ENCODE measurements at regions not wholly inside any gene's neighbourhood (a gene's known extent, or its start where the extent isn't known, plus 50 kb on each side); places are given as distances from the start of the nearest gene placed in this dataset.

- TF ChIP-seq ZNF792 (tag by site-specific recombination; IDR thresholded peaks at IDR 0.05), result no peak
- TF ChIP-seq ZNF280D (tag by site-specific recombination; IDR thresholded peaks at IDR 0.05), result no peak
- no peak for TF ChIP-seq ZNF211 (tag by site-specific recombination; IDR thresholded peaks at IDR 0.05; ENCODE audit: low read depth)
- TF ChIP-seq MYNN (tag by site-specific recombination; IDR thresholded peaks at IDR 0.05; ENCODE audit: borderline replicate concordance), result no peak
- no peak for TF ChIP-seq ZNF274 (IDR thresholded peaks at IDR 0.05; ENCODE audit: low read length)
- TF ChIP-seq ZNF274 (tag by site-specific recombination; IDR thresholded peaks at IDR 0.05; ENCODE audit: borderline replicate concordance), result no peak
- TF ChIP-seq ZFP41 (tag by site-specific recombination; IDR thresholded peaks at IDR 0.05; ENCODE audit: borderline replicate concordance), result no peak
- no peak for TF ChIP-seq CTCF (tag by site-specific recombination; IDR thresholded peaks at IDR 0.05)
- TF ChIP-seq REST (tag by site-specific recombination; IDR thresholded peaks at IDR 0.05), result no peak
- TF ChIP-seq ZNF133 (tag by site-specific recombination; IDR thresholded peaks at IDR 0.05), result no peak
- no peak for TF ChIP-seq ZNF776 (tag by site-specific recombination; IDR thresholded peaks at IDR 0.05; ENCODE audit: borderline replicate concordance)
- TF ChIP-seq YY1 (tag by site-specific recombination; IDR thresholded peaks at IDR 0.05), result no peak
These were observed 65.8 kb upstream of the ELMO1 start for GRCh38 chr7:37514497-37514896.

All from HEK293 (cell line).